ENCODE measurements at regions not wholly inside any gene's neighbourhood (a gene's known extent, or its start where the extent isn't known, plus 50 kb on each side); places are given as distances from the start of the nearest gene placed in this dataset.
A peak's percentile ranks its signal among the peaks of the same experiment; 100 is the strongest.
"Not testable (repeated sequence)": the region's sequence is repeated elsewhere in the genome, so short reads cannot be mapped to it uniquely, and the experiment has no call there.

DNA sequence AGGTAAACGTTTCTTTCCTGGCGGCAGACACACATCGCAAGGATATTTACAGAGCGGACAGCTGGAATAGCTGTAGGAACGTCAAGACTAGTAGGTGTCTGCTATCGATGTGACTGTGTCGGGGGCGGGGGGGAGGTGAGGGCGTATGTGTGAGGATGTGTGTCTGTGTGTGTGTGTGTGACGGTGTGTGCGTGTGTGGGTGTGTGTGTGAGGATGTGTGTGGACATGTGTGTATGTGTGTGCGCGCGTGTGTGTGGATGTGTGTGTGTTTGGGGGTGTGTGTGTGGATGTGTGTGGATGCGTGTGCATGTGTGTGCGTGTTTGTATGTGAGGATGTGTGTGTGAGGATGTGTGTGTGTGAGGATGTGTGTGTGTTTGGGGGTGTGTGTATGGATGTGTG, 55.4 kb downstream of the PNMA6F start:
- H3K4me3 ChIP-seq (ENCODE audit: low read depth, low read length); DNase-seq (ENCODE audit: low read depth): not testable (repeated sequence)

DNA sequence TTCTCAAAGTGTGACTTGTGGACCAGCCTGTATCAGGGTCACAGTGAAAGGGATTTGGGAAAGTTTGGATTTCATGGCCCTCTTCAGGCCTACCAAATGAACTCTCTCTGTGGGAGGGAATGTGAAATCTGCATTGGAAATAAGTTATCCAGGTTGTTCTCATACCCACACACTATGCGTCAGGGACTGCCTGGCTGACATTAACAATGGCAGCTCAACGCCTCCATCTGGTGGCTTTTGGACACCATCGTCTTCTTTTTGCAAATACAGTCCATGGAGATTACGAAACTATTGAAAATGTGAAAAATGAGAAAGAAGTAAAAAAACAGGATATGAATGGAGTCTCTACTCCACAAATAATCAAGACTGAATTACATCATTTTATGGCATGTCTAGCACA, 61.1 kb downstream of the PNMA6F start:
- not testable (repeated sequence) for DNase-seq (ENCODE audit: low read depth); H3K4me3 ChIP-seq (ENCODE audit: low read depth, low read length)

DNA sequence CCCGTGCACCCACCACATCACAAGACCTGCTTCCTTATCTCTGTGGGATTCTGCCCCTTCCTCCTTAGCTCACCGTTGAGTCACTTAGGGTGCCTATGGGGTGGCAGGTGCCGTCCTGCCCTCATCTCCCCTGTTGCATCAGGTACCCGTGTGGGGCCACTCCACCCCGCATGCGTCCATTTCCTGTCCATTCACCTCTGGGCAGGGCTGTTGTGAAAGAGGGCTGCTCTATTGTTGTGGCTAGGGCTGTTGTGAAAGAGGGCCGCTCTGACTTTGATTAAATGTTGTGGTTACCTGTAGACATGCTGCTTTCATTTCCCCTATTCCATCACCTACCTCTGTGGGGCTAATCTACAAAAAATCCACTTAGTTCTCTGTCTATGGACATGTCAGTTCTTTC, 68.3 kb downstream of the PNMA6F start:
- not testable (repeated sequence) for DNase-seq (ENCODE audit: low read depth); H3K4me3 ChIP-seq (ENCODE audit: low read depth, low read length)

DNA sequence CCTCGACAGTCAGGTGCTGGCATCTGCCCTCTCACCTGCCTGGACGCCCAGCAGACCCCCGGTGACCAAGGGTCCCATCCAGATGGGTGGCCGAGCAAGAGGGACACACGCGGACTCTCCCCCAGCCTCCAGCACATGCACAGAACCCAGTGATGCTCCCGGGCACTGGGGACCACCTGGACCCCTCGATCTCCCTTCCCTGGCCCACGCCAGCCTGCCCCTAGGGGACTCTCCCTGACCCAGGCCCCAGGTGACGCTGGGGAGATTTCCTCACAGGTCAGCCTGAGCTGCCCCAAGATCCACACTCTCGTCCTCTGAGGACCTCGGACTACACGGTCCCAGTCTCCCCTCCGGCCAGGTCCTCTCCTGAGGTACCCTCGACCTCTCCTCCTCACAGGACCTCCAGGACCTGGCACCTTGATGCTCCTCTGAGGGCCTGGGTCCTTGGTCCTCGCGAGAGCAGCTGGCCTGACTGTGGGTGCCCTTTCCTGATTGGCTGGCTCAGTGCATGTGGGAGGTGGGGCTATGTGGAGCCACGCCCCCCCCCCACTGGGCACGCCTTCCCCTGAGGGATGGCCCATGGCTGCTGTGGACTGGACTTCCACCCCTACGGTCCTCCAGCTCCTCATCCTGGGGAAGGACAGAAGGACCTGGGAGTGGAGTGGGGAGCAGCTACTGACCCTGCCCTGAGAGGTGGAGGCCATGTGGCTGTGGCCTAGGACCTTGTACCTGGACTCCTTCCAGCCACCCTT, 69.0 kb downstream of the PNMA6F start:
- not testable (repeated sequence) for DNase-seq (ENCODE audit: low read depth); H3K4me3 ChIP-seq (ENCODE audit: low read depth, low read length)

DNA sequence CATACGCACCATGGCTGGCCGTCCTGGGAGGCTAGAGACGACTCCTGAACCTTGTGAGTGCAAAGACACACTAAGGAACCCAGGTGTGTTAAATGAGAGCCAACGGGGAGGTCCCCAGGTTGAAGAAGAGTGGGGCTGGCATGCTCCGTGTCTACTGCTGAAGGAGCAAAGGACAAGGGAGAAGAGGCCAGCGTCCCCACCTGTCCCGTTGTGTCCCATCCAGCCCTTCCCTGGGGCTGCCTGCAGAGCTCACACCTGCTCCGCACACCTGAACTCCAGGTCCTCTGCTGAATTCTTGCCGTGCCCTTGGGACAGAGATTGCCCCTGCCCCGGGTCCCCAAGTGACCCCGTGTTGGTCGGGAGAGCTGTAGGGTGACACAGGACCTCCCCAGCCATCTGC, 69.6 kb downstream of the PNMA6F start:
- H3K4me3 ChIP-seq (ENCODE audit: low read depth, low read length); DNase-seq (ENCODE audit: low read depth): not testable (repeated sequence)

DNA sequence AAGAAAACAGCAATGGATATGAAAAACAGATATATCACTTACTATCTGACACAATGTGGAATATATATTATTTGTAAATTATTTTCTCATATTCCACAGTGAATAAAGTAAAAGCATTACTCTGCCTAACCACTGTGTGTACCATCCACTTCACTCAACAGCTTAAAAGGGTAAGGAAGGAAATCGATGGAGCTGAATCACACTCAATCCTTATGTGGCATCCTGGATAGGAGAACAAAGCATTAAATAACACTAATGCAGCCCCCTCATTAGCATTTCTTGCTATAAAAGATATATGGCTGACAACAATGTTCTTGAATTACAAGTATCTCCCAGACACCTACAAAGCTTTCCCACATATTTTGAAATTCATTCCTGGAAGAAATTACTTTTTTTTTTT, 70.8 kb downstream of the PNMA6F start:
- H3K4me3 ChIP-seq (ENCODE audit: low read depth, low read length); DNase-seq (ENCODE audit: low read depth): not testable (repeated sequence)

DNA sequence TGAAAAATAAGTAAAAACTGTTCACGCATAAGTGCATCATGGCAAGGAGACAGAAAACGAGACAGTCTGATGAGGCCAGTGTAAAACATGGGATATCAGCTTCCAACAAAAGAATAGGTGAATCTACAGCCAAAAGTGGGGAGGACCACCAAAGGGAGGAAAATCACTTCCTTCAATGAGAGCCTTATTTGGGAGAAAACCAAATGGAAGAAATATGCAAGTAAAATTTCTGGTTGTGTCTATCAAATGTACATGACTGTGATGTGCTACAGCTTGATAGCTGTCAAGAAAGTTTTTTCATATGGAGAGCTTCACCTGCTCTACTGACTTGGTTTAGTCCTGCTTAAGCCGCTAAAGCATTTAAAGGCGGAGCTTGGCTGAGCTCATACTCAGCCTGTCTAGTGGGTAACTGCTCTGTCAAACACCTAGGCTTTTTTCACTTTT, 66.2 kb downstream of the MAGEA1 start:
- peak; percentile 9 for DNase-seq (ENCODE audit: low read depth)
- H3K4me3 ChIP-seq (ENCODE audit: low read depth, low read length): no peak overlapping the region
- TF ChIP-seq, protein P1, sequence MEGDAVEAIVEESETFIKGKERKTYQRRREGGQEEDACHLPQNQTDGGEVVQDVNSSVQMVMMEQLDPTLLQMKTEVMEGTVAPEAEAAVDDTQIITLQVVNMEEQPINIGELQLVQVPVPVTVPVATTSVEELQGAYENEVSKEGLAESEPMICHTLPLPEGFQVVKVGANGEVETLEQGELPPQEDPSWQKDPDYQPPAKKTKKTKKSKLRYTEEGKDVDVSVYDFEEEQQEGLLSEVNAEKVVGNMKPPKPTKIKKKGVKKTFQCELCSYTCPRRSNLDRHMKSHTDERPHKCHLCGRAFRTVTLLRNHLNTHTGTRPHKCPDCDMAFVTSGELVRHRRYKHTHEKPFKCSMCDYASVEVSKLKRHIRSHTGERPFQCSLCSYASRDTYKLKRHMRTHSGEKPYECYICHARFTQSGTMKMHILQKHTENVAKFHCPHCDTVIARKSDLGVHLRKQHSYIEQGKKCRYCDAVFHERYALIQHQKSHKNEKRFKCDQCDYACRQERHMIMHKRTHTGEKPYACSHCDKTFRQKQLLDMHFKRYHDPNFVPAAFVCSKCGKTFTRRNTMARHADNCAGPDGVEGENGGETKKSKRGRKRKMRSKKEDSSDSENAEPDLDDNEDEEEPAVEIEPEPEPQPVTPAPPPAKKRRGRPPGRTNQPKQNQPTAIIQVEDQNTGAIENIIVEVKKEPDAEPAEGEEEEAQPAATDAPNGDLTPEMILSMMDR (conservative IDR thresholded peaks at IDR 0.05; ENCODE audit: low read depth, low read length): no peak

DNA sequence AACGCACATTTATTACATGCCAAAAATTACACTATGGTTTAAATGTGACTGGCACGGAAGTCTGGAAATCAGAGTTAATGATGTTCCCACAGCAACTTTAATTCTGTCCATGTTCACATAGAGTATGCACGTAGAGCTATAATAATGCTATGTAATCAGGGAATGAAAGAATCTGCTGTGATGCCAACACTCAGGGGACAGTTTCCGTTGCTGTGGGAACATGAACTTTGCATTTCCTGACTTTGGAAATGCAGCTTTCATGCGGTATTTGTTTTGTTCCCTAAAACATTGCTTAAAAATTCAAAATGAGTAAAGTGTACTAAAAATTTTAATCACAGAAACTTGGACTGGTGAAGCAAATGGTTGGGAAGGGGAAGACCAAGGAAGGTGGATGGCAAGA, 65.7 kb downstream of the MAGEA1 start:
- TF ChIP-seq, protein P1 (conservative IDR thresholded peaks at IDR 0.05; ENCODE audit: low read depth, low read length): no peak
- DNase-seq (ENCODE audit: low read depth): no peak
- H3K4me3 ChIP-seq (ENCODE audit: low read depth, low read length): no peak overlapping the region

DNA sequence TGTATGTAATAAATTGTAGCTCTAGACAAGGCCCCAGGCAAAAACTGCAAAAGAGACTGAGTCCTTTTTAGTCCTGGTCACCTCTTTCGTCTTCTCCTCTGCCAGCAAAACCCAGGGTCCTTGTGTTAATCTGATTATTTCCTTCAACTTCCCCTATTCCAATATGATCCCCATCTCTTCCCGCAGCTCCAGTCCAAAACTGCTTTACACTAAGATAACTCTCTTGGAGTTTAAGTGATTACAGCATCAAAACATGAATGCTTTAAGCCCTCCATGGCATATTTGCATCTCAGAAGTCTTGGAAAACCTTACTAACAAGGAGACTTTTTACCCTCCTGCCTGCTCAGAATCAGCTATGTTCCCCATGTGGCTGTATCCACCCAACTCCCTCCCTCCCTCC, 59.3 kb downstream of the MAGEA1 start:
- no peak overlapping the region for H3K4me3 ChIP-seq (ENCODE audit: low read depth, low read length)
- TF ChIP-seq, protein P1 (conservative IDR thresholded peaks at IDR 0.05; ENCODE audit: low read depth, low read length): no peak
- no peak for DNase-seq (ENCODE audit: low read depth)

Data from epithelial cell of proximal tubule (primary cell).